ENCODE measurements at regions not wholly inside any gene's neighbourhood (a gene's known extent, or its start where the extent isn't known, plus 50 kb on each side); places are given as distances from the start of the nearest gene placed in this dataset.

GRCh38 chr6:120352491-120352890 is 981.8 kb downstream of the TBC1D32 start:
- no peak for DNase-seq
- in situ Hi-C loops (cut with MboI) = no loop called here
- Histone ChIP-seq H3F3A (ENCODE audit: insufficient read depth) (no peaks in the 10 kb centered on the region), H3K4me2 (ENCODE audit: unreplicated experiment) (no peak overlapping the region), H3K9me2 (ENCODE audit: insufficient read depth) (no peaks in the 10 kb centered on the region), H3K27ac (no peak overlapping the region), H3K9me3 (ENCODE audit: low read depth) (no peaks in the 10 kb centered on the region), H3K27me3 (replicated peaks; ENCODE audit: insufficient read depth) (no peaks in the 10 kb centered on the region), H2AFZ (no peak overlapping the region), H4K20me1 (ENCODE audit: insufficient read depth) (no peaks in the 10 kb centered on the region), H3K4me3 (no peak overlapping the region), H3K79me2 (ENCODE audit: insufficient read depth) (no peaks in the 10 kb centered on the region), H3K9ac (no peak overlapping the region), H3K36me3 (ENCODE audit: low read depth) (no peaks in the 10 kb centered on the region), H3K4me1 (ENCODE audit: insufficient read depth) (no peaks in the 10 kb centered on the region)
- TF ChIP-seq EZH2phosphoT487 (IDR thresholded peaks at IDR 0.05; ENCODE audit: insufficient read depth, low read depth) (no peak), EZH2 (IDR thresholded peaks at IDR 0.05; ENCODE audit: insufficient read depth, poor library complexity, severe bottlenecking) (no peak)

DNA sequence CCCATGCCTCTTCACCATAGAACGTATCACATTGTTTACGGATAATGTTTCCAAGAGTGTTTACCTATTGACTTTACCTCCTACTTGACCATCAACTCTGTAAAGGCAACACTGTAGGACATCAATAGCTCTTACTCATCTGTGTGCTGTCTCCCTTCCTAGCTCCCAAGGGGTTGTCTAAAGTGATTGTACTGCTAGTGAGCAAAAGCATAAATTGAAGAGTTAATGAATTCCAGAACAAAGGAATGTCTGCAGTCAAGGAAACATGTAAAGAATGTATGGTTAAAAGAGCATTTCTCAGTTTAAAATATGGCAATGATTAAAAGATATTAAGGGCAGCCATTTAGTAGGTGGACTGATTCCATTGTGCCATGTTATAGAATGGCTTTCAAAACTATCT is 985.4 kb downstream of the TBC1D32 start:
- Histone ChIP-seq H3K9me2 (ENCODE audit: insufficient read depth) (no peaks in the 10 kb centered on the region), H3K9me3 (ENCODE audit: low read depth) (no peaks in the 10 kb centered on the region), H3K4me1 (ENCODE audit: insufficient read depth) (no peaks in the 10 kb centered on the region), H3K79me2 (ENCODE audit: insufficient read depth) (no peaks in the 10 kb centered on the region), H3K4me3 (no peak overlapping the region), H2AFZ (no peak overlapping the region), H4K20me1 (ENCODE audit: insufficient read depth) (no peaks in the 10 kb centered on the region), H3K27me3 (replicated peaks; ENCODE audit: insufficient read depth) (no peaks in the 10 kb centered on the region), H3K36me3 (ENCODE audit: low read depth) (no peaks in the 10 kb centered on the region), H3K27ac (no peak overlapping the region), H3K9ac (no peak overlapping the region), H3F3A (ENCODE audit: insufficient read depth) (no peaks in the 10 kb centered on the region), H3K4me2 (ENCODE audit: unreplicated experiment) (no peak overlapping the region)
- TF ChIP-seq EZH2phosphoT487 (IDR thresholded peaks at IDR 0.05; ENCODE audit: insufficient read depth, low read depth) (no peak), EZH2 (IDR thresholded peaks at IDR 0.05; ENCODE audit: insufficient read depth, poor library complexity, severe bottlenecking) (no peak)
- 60 to 80% methylated on average over 2 of the region's 2 CpGs for WGBS, 2 experiments (ENCODE audit: low coverage in 1 of 2, low lambda C conversion rate in 2 of 2, missing lambda C conversion rate in 2 of 2)
- in situ Hi-C loops (cut with MboI) = no loop called here
- DNase-seq = no peak

DNA sequence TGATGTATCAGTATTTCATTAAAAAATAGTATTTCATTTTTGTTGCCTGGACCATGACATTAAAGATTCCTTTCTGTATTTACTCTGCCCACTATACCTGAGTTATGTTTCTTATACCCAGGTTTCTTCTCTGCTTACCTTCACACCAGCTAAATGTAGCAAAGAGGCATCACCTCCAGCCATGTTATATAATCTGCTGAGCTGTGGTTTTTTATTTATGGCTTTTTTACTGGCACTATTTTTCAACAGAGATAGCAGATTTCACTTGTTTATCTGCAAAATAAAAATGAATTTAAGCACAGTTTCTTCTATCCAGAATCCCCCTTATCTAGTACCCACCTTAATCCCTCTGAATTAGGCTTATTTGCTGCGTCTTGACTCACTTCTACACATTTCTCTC is 979.0 kb upstream of the MAN1A1 start:
- no peak overlapping the region for H3K4me3 ChIP-seq
- H3K9me2 ChIP-seq (ENCODE audit: insufficient read depth) = no peaks in the 10 kb centered on the region
- no peaks in the 10 kb centered on the region for H4K20me1 ChIP-seq (ENCODE audit: insufficient read depth)
- no peak overlapping the region for H3K27ac ChIP-seq
- in situ Hi-C loops (cut with MboI) = no loop called here
- H3K79me2 ChIP-seq (ENCODE audit: insufficient read depth) = no peaks in the 10 kb centered on the region
- WGBS, 2 experiments (ENCODE audit: low coverage in 1 of 2, low lambda C conversion rate in 2 of 2, missing lambda C conversion rate in 2 of 2) = 14 to 15% methylated on average over 1 of the region's 1 CpG
- H3K9ac ChIP-seq = no peak overlapping the region
- H3K4me2 ChIP-seq (ENCODE audit: unreplicated experiment) = no peak overlapping the region
- no peaks in the 10 kb centered on the region for H3K4me1 ChIP-seq (ENCODE audit: insufficient read depth)
- no peaks in the 10 kb centered on the region for H3K9me3 ChIP-seq (ENCODE audit: low read depth)
- no peak overlapping the region for H2AFZ ChIP-seq
- no peaks in the 10 kb centered on the region for H3K36me3 ChIP-seq (ENCODE audit: low read depth)
- no peak for TF ChIP-seq EZH2phosphoT487 (IDR thresholded peaks at IDR 0.05; ENCODE audit: insufficient read depth, low read depth)
- no peak for TF ChIP-seq EZH2 (IDR thresholded peaks at IDR 0.05; ENCODE audit: insufficient read depth, poor library complexity, severe bottlenecking)
- no peaks in the 10 kb centered on the region for H3F3A ChIP-seq (ENCODE audit: insufficient read depth)
- DNase-seq = no peak
- no peaks in the 10 kb centered on the region for H3K27me3 ChIP-seq (replicated peaks; ENCODE audit: insufficient read depth)

DNA sequence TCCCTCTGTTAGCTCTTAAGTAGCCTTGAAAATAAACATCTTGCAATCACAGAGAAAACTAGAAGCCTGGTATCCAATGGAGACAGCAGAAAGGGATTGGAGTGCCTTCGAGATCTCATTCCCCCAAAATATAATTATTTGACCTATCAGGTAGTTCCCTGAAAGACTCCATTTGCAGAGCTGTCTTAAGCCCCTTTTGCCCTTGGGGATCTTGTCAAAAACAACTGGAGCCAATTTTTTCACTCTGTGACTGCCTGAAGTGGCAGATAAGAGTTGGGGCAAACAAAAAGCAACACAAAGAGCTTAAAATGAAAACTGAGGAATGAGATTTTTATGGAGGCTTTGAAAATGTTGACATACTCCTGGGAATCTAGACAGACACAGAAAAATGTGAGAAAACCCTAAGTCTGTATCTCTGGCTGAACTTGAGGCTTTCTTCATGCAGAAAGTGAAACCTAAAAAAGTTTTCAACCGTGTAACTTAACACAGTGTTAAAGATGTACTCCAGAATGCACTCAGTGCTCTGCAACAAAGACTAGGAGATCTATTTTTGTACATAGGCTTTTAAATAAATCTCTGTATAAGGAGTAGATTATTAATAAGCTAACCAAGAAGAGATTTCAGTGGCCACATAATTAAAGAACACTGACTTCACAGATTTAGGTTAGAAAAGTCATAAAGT is 971.1 kb upstream of the MAN1A1 start:
- Histone ChIP-seq H3K9me2 (ENCODE audit: insufficient read depth) (no peaks in the 10 kb centered on the region), H3K27me3 (replicated peaks; ENCODE audit: insufficient read depth) (no peaks in the 10 kb centered on the region), H4K20me1 (ENCODE audit: insufficient read depth) (no peaks in the 10 kb centered on the region), H3K9ac (no peak overlapping the region), H3K4me2 (ENCODE audit: unreplicated experiment) (no peak overlapping the region), H3F3A (ENCODE audit: insufficient read depth) (no peaks in the 10 kb centered on the region), H3K4me3 (no peak overlapping the region), H3K27ac (no peak overlapping the region), H3K4me1 (ENCODE audit: insufficient read depth) (no peaks in the 10 kb centered on the region), H3K9me3 (ENCODE audit: low read depth) (peaks cover 5% of the 10 kb centered on the region), H3K36me3 (ENCODE audit: low read depth) (no peaks in the 10 kb centered on the region), H2AFZ (no peak overlapping the region), H3K79me2 (ENCODE audit: insufficient read depth) (no peaks in the 10 kb centered on the region)
- no peak for DNase-seq
- WGBS, 2 experiments (ENCODE audit: low coverage in 1 of 2, low lambda C conversion rate in 2 of 2, missing lambda C conversion rate in 2 of 2) = 10 to 25% methylated on average over 2 of the region's 2 CpGs
- in situ Hi-C loops (cut with MboI) = no loop called here
- TF ChIP-seq EZH2 (IDR thresholded peaks at IDR 0.05; ENCODE audit: insufficient read depth, poor library complexity, severe bottlenecking) (no peak), EZH2phosphoT487 (IDR thresholded peaks at IDR 0.05; ENCODE audit: insufficient read depth, low read depth) (no peak)

GRCh38 chr6:120304223-120304622 is 954.7 kb upstream of the MAN1A1 start:
- WGBS, 2 experiments (ENCODE audit: low coverage in 1 of 2, low lambda C conversion rate in 2 of 2, missing lambda C conversion rate in 2 of 2) = 73 to 83% methylated on average over 1 of the region's 1 CpG

More at GRCh38 chr6:120304223-120304622, 954.7 kb upstream of the MAN1A1 start:
- H4K20me1 ChIP-seq (ENCODE audit: insufficient read depth) = no peaks in the 10 kb centered on the region
- no peaks in the 10 kb centered on the region for H3K36me3 ChIP-seq (ENCODE audit: low read depth)
- no peaks in the 10 kb centered on the region for H3K27me3 ChIP-seq (replicated peaks; ENCODE audit: insufficient read depth)
- H3K9me3 ChIP-seq (ENCODE audit: low read depth) = no peaks in the 10 kb centered on the region
- no peak for DNase-seq
- H2AFZ ChIP-seq = no peak overlapping the region
- H3K4me2 ChIP-seq (ENCODE audit: unreplicated experiment) = no peak overlapping the region
- in situ Hi-C loops (cut with MboI) = no loop called here
- TF ChIP-seq EZH2phosphoT487 (IDR thresholded peaks at IDR 0.05; ENCODE audit: insufficient read depth, low read depth) (no peak), EZH2 (IDR thresholded peaks at IDR 0.05; ENCODE audit: insufficient read depth, poor library complexity, severe bottlenecking) (no peak)
- H3K79me2 ChIP-seq (ENCODE audit: insufficient read depth) = no peaks in the 10 kb centered on the region
- H3K27ac ChIP-seq = no peak overlapping the region
- no peak overlapping the region for H3K4me3 ChIP-seq
- no peak overlapping the region for H3K9ac ChIP-seq
- no peaks in the 10 kb centered on the region for H3F3A ChIP-seq (ENCODE audit: insufficient read depth)
- no peaks in the 10 kb centered on the region for H3K9me2 ChIP-seq (ENCODE audit: insufficient read depth)
- H3K4me1 ChIP-seq (ENCODE audit: insufficient read depth) = no peaks in the 10 kb centered on the region
